ENCODE measurements at regions not wholly inside any gene's neighbourhood (a gene's known extent, or its start where the extent isn't known, plus 50 kb on each side); places are given as distances from the start of the nearest gene placed in this dataset.

- peak; percentile 81 to 91 for TF ChIP-seq CTCF (IDR thresholded peaks at IDR 0.05)
- DNase-seq, result peak; percentile 71 to 82
- no peak overlapping the region for H3K27ac ChIP-seq
- intact Hi-C loops (cut with DNase I; ENCODE audit: low total_unique reads), result no loop called here
- no peak overlapping the region for H3K4me3 ChIP-seq
- H3K4me1 ChIP-seq, result peaks cover 0 to 4% (median 1%) of the 10 kb centered on the region in 4 donors
- H3K36me3 ChIP-seq, result no peaks in the 10 kb centered on the region
- no peaks in the 10 kb centered on the region for H3K9me3 ChIP-seq
- no peaks in the 10 kb centered on the region for H3K27me3 ChIP-seq
These were observed 60.4 kb upstream of the KLHL31 start for GRCh38 chr6:53725791-53726575.

GRCh38 chr6:53724501-53724900 is 58.9 kb upstream of the KLHL31 start:
- Histone ChIP-seq H3K9me3 (no peaks in the 10 kb centered on the region), H3K27me3 (no peaks in the 10 kb centered on the region), H3K4me1 (peaks cover 0 to 4% (median 1%) of the 10 kb centered on the region in 4 donors), H3K4me3 (no peak overlapping the region), H3K36me3 (no peaks in the 10 kb centered on the region), H3K27ac (no peak overlapping the region)
- intact Hi-C loops (cut with DNase I; ENCODE audit: low total_unique reads), result loop anchor here (5.0 kb wide), 1 partner anchor 227 kb away; no protein-coding TSS in a partner anchor
- DNase-seq, result no peak
- no peak for TF ChIP-seq CTCF (IDR thresholded peaks at IDR 0.05)

- no peaks in the 10 kb centered on the region for H3K27me3 ChIP-seq
- no peaks in the 10 kb centered on the region for H3K9me3 ChIP-seq
- H3K27ac ChIP-seq, result no peak overlapping the region
- no peaks in the 10 kb centered on the region for H3K36me3 ChIP-seq
- no peak for DNase-seq
- no peak overlapping the region for H3K4me3 ChIP-seq
- peaks cover 0 to 4% (median 1%) of the 10 kb centered on the region in 4 donors for H3K4me1 ChIP-seq
- intact Hi-C loops (cut with DNase I; ENCODE audit: low total_unique reads), result loop anchor here (5.0 kb wide), 1 partner anchor 226 kb away; no protein-coding TSS in a partner anchor
- TF ChIP-seq CTCF (IDR thresholded peaks at IDR 0.05), result no peak
These were observed 57.8 kb upstream of the KLHL31 start for GRCh38 chr6:53723331-53723730.

- no peak for DNase-seq
These were observed 56.2 kb upstream of the KLHL31 start for GRCh38 chr6:53721766-53722165.

More at GRCh38 chr6:53721766-53722165, 56.2 kb upstream of the KLHL31 start:
- peaks cover 0 to 4% (median 1%) of the 10 kb centered on the region in 4 donors for H3K4me1 ChIP-seq
- no peaks in the 10 kb centered on the region for H3K27me3 ChIP-seq
- H3K4me3 ChIP-seq, result no peak overlapping the region
- TF ChIP-seq CTCF (IDR thresholded peaks at IDR 0.05), result no peak
- intact Hi-C loops (cut with DNase I; ENCODE audit: low total_unique reads), result loop anchor here (5.0 kb wide), 1 partner anchor 224 kb away; no protein-coding TSS in a partner anchor
- no peaks in the 10 kb centered on the region for H3K9me3 ChIP-seq
- no peaks in the 10 kb centered on the region for H3K36me3 ChIP-seq
- no peak overlapping the region for H3K27ac ChIP-seq
